ENCODE measurements at regions not wholly inside any gene's neighbourhood (a gene's known extent, or its start where the extent isn't known, plus 50 kb on each side); places are given as distances from the start of the nearest gene placed in this dataset.

DNA sequence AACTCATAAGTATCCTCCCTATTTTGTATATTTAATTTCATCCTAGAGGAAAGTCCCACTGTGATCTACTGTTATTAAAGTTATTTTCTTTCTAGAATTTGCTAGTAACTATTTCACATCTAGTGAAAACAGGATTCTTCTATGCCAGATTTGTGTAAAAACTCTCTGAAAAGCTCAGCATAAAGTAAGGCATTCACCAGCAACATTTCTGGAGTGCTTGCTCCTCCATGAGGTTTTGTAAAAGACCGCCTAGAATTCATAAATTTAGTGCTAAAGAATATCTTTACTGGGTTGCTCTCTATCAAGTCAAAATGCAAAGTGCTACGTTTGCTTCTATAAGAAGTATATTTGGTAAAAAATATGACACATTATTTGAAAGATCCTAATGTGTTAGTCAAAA is 173.5 kb upstream of the IRAK1BP1 start:
- TF ChIP-seq, protein P1, sequence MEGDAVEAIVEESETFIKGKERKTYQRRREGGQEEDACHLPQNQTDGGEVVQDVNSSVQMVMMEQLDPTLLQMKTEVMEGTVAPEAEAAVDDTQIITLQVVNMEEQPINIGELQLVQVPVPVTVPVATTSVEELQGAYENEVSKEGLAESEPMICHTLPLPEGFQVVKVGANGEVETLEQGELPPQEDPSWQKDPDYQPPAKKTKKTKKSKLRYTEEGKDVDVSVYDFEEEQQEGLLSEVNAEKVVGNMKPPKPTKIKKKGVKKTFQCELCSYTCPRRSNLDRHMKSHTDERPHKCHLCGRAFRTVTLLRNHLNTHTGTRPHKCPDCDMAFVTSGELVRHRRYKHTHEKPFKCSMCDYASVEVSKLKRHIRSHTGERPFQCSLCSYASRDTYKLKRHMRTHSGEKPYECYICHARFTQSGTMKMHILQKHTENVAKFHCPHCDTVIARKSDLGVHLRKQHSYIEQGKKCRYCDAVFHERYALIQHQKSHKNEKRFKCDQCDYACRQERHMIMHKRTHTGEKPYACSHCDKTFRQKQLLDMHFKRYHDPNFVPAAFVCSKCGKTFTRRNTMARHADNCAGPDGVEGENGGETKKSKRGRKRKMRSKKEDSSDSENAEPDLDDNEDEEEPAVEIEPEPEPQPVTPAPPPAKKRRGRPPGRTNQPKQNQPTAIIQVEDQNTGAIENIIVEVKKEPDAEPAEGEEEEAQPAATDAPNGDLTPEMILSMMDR (IDR thresholded peaks at IDR 0.05): no peak
- TF ChIP-seq POLR2A (IDR thresholded peaks at IDR 0.05): no peak
